Transverse colon (tissue), 4 donors: ENCODE measurements at regions not wholly inside any gene's neighbourhood (a gene's known extent, or its start where the extent isn't known, plus 50 kb on each side); places are given as distances from the start of the nearest gene placed in this dataset.

Source experiments
- DNase-seq: peaks from one replicate; pipeline ENCODE4 v3.0.0-alpha.2; 2019
- H3K27ac ChIP-seq, 4 donors: fragments of 200-600 bp; sonication (generic); 2 replicates each; pipeline ENCODE4 v1.5.1; 2016 to 2018; ENCODE audit warnings: inconsistent platforms in 4 of 4
- H3K27me3 ChIP-seq: fragments of 200-600 bp; sonication (generic); 2 replicates; pipeline ENCODE4 v1.5.1; 2017; ENCODE audit warnings: inconsistent platforms
- H3K36me3 ChIP-seq, 4 donors: fragments of 200-600 bp; sonication (generic); 2 replicates each; pipeline ENCODE4 v1.5.1; 2017 to 2019; ENCODE audit warnings: inconsistent platforms in 4 of 4
- H3K4me1 ChIP-seq, 4 donors: fragments of 200-600 bp; sonication (generic); 2 replicates each; pipeline ENCODE4 v1.5.1; 2017 to 2020; ENCODE audit warnings: inconsistent platforms in 4 of 4
- H3K4me3 ChIP-seq, 4 donors: fragments of 200-600 bp; sonication (generic); 1 replicate in 1 of 4; 2 replicates in 3 of 4; pipeline versions ENCODE4 v1.5.1 to v1.6.1; 2017 to 2019; ENCODE audit warnings: inconsistent platforms in 4 of 4
- H3K9me3 ChIP-seq, 2 donors: fragments of 200-600 bp; sonication (generic); 2 replicates each; pipeline ENCODE4 v1.5.1; 2017 to 2019; ENCODE audit warnings: inconsistent platforms in 2 of 2
- EP300 ChIP-seq: sonication (generic); formaldehyde crosslinking; IDR thresholded peaks from one replicate; pipeline ENCODE4 v1.6.1; 2017; ENCODE audit warnings: antibody characterized with exemption, low read depth
- POLR2A ChIP-seq: fragments of 450-650 bp; IDR thresholded peaks from one replicate; pipeline ENCODE4 v1.6.1; 2016; ENCODE audit warnings: antibody characterized with exemption, mild to moderate bottlenecking, moderate library complexity
- POLR2AphosphoS5 ChIP-seq, 3 donors: sonication (generic); formaldehyde crosslinking; IDR thresholded peaks; one replicate each; pipeline ENCODE4 v1.6.1; 2016; ENCODE audit warnings: antibody characterized with exemption in 3 of 3
- WGBS, 2 donors: methylation state at CpG; one replicate each; pipeline ENCODE4 v1.1.5; 2018; ENCODE audit warnings: low coverage in 1 of 2; 5-methylcytosine and 5-hydroxymethylcytosine counted together
- in situ Hi-C, 4 donors: fragments of 200-750 bp; cut with MboI; loops; one replicate each; pipeline versions ENCODE4 v1.15.0 to v1.15.1; 2017; ENCODE audit warnings: low sequenced_read_pairs in 3 of 4, low pct_ligation_motif_present in 1 of 4, low pct_unique_long_range_greater_than_20kb in 1 of 4
- intact Hi-C: fragments of 100-400 bp; cut with DNase I; formaldehyde crosslinking; loops from one replicate; pipeline ENCODE4 v1.15.1; 2023; ENCODE audit warnings: low total_unique reads
- TF ChIP-seq, protein P1 (sequence below), 5 experiments: fragments of 200-600 bp in 3 of 5; fragments of 450-650 bp in 2 of 5; sonication (generic) in 3 of 5; IDR thresholded peaks; 1 replicate in 2 of 5; 2 replicates in 3 of 5; pipeline ENCODE4 v1.5.1; 2016 to 2017; ENCODE audit warnings: antibody characterized with exemption in 5 of 5, inconsistent platforms in 3 of 5, mild to moderate bottlenecking in 2 of 5, moderate library complexity in 1 of 5

DNA sequence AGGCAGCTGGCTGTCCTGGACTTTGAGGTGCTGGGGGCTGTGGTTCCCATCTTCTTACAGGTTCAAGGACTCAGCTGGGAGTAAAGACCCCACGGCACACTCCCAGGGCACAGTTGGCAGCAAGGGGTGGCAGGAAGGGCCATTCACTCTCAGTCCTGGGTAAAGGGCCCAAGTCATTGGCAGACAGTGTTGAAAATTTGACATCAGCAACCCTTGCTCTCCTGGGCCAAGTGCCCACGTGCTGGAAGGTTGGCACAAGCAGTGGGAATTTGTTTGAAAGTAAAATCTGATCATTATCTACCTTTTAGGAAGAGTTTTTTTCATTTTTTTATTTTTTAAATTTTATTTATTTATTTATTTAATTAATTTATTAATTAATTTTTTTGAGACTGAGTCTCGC is 241.6 kb upstream of the MKI67 start:
- DNase-seq = no peak
- Histone ChIP-seq H3K36me3 (no peaks in the 10 kb centered on the region), H3K27ac (no peak overlapping the region), H3K4me3 (no peak overlapping the region), H3K9me3 (no peaks in the 10 kb centered on the region), H3K4me1 (no peaks in the 10 kb centered on the region), H3K27me3 (no peaks in the 10 kb centered on the region)
- intact Hi-C loops = no loop called here
- WGBS, 2 donors = 58 to 62% methylated on average over 2 to 3 of the region's 3 CpGs
- TF ChIP-seq EP300 = no peak
- TF ChIP-seq, protein P1, sequence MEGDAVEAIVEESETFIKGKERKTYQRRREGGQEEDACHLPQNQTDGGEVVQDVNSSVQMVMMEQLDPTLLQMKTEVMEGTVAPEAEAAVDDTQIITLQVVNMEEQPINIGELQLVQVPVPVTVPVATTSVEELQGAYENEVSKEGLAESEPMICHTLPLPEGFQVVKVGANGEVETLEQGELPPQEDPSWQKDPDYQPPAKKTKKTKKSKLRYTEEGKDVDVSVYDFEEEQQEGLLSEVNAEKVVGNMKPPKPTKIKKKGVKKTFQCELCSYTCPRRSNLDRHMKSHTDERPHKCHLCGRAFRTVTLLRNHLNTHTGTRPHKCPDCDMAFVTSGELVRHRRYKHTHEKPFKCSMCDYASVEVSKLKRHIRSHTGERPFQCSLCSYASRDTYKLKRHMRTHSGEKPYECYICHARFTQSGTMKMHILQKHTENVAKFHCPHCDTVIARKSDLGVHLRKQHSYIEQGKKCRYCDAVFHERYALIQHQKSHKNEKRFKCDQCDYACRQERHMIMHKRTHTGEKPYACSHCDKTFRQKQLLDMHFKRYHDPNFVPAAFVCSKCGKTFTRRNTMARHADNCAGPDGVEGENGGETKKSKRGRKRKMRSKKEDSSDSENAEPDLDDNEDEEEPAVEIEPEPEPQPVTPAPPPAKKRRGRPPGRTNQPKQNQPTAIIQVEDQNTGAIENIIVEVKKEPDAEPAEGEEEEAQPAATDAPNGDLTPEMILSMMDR (IDR thresholded peaks at IDR 0.05) = no peak
- no peak for TF ChIP-seq POLR2A
- no peak for TF ChIP-seq POLR2AphosphoS5 (IDR thresholded peaks at IDR 0.05)
- in situ Hi-C loops = no loop called here

- Histone ChIP-seq H3K9me3 (no peaks in the 10 kb centered on the region), H3K4me3 (no peak overlapping the region), H3K27ac (no peak overlapping the region), H3K36me3 (no peaks in the 10 kb centered on the region), H3K27me3 (no peaks in the 10 kb centered on the region), H3K4me1 (no peaks in the 10 kb centered on the region)
- in situ Hi-C loops (no loop called here), intact Hi-C loops (no loop called here)
- no peak for DNase-seq
- 74 to 90% methylated on average over 8 to 12 of the region's 12 CpGs for WGBS, 2 donors
- TF ChIP-seq POLR2AphosphoS5 (IDR thresholded peaks at IDR 0.05) = no peak
- TF ChIP-seq EP300 = no peak
- TF ChIP-seq, protein P1 (IDR thresholded peaks at IDR 0.05) = no peak
- TF ChIP-seq POLR2A = no peak
Observed at GRCh38 chr10:128369101-128369650, 243.0 kb upstream of the MKI67 start.

DNA sequence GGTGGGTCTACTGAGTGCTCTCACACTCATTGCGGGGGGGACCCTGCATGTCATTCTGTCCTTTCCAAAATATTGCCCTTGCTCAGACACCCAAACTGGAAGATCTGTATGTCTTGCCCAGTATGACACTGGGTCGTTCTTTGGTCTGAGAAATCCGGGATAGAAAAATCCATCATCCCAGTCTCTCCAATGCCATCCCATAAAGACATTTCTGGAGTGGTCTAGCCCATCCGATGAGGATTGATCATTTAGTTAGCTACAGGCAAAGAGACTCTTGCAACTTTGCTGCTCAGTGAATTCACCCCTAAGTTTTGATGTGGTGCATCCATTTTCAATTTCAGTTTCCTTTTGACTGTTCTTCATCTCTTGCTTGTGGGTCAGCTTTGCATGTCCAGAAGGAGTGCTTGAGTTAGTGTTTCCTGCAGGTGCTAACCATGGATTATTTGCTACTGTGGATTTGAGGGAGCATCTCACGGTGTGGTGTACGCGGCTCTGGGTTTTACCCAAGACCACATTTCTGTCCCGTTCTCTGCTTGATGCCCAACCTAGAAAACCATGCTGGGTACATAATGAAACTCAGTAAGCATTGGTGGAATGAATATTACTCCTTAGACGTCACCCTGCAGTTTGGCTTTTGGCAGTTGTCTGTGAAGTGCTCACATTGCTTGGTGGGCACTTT is 247.0 kb upstream of the MKI67 start:
- H3K36me3 ChIP-seq = no peaks in the 10 kb centered on the region
- no peak for DNase-seq
- TF ChIP-seq POLR2AphosphoS5 (IDR thresholded peaks at IDR 0.05) (no peak), EP300 (no peak), POLR2A (no peak)
- TF ChIP-seq, protein P1 (IDR thresholded peaks at IDR 0.05) = no peak
- intact Hi-C loops (no loop called here), in situ Hi-C loops (no loop called here)
- WGBS, 2 donors = 78% methylated on average over 9 of the region's 9 CpGs; no CpG with 5 or more reads in 1 of the 2 donors
- H3K27ac ChIP-seq = no peak overlapping the region
- no peak overlapping the region for H3K4me3 ChIP-seq
- no peaks in the 10 kb centered on the region for H3K9me3 ChIP-seq
- H3K27me3 ChIP-seq = no peaks in the 10 kb centered on the region
- no peaks in the 10 kb centered on the region for H3K4me1 ChIP-seq

DNA sequence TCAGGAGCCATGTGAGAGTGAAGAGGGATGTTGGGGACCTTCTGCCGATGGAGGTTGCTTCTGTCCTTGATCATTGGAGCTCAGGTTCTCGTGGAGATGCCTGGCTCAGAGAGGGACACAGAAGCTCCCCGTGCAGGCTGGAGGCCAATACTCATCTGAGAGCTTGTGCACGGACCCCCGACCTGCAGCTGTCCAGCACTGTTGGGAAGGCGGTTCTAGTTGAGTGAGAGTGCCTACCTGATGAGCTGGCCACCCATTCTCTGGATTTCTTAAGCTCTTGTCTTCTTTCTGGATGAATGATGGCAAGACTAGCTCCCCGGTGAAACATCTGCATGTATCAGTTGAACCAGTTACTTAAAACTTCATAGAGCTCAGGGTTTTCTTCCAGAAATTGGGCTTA is 247.6 kb upstream of the MKI67 start:
- Histone ChIP-seq H3K36me3 (no peaks in the 10 kb centered on the region), H3K27me3 (no peaks in the 10 kb centered on the region), H3K4me3 (no peak overlapping the region), H3K4me1 (no peaks in the 10 kb centered on the region), H3K9me3 (no peaks in the 10 kb centered on the region), H3K27ac (no peak overlapping the region)
- intact Hi-C loops = no loop called here
- TF ChIP-seq, protein P1 (IDR thresholded peaks at IDR 0.05) = no peak
- TF ChIP-seq POLR2AphosphoS5 (IDR thresholded peaks at IDR 0.05) (no peak), POLR2A (no peak), EP300 (no peak)
- in situ Hi-C loops = no loop called here
- 76% methylated on average over 7 of the region's 7 CpGs; no CpG with 5 or more reads in 1 of the 2 donors for WGBS, 2 donors
- DNase-seq = no peak
